DND-41 (cell line): ENCODE measurements at regions not wholly inside any gene's neighbourhood (a gene's known extent, or its start where the extent isn't known, plus 50 kb on each side); places are given as distances from the start of the nearest gene placed in this dataset.

Experiments
- EZH2 ChIP-seq: IDR thresholded peaks from 3 replicates; pipeline ENCODE4 v1.6.1; 2012; ENCODE audit warnings: borderline replicate concordance, low read depth, mild to moderate bottlenecking, moderate library complexity, low read length, inconsistent platforms; ENCODE audit not compliant: severe bottlenecking
- TF ChIP-seq, protein P1 (sequence below): IDR thresholded peaks from 2 replicates; pipeline ENCODE4 v1.5.1; 2012; ENCODE audit warnings: borderline replicate concordance, low read length, moderate library complexity, mild to moderate bottlenecking; ENCODE audit not compliant: poor library complexity, severe bottlenecking; ENCODE audit errors: extremely low read depth

- TF ChIP-seq, protein P1, sequence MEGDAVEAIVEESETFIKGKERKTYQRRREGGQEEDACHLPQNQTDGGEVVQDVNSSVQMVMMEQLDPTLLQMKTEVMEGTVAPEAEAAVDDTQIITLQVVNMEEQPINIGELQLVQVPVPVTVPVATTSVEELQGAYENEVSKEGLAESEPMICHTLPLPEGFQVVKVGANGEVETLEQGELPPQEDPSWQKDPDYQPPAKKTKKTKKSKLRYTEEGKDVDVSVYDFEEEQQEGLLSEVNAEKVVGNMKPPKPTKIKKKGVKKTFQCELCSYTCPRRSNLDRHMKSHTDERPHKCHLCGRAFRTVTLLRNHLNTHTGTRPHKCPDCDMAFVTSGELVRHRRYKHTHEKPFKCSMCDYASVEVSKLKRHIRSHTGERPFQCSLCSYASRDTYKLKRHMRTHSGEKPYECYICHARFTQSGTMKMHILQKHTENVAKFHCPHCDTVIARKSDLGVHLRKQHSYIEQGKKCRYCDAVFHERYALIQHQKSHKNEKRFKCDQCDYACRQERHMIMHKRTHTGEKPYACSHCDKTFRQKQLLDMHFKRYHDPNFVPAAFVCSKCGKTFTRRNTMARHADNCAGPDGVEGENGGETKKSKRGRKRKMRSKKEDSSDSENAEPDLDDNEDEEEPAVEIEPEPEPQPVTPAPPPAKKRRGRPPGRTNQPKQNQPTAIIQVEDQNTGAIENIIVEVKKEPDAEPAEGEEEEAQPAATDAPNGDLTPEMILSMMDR: no peak
- TF ChIP-seq EZH2: no peak
Observed at GRCh38 chr5:143972068-143972467, 160.1 kb downstream of the HMHB1 start.
